Ishikawa (cell line): ENCODE measurements at regions not wholly inside any gene's neighbourhood (a gene's known extent, or its start where the extent isn't known, plus 50 kb on each side); places are given as distances from the start of the nearest gene placed in this dataset.

Experiments
- CEBPB ChIP-seq: IDR thresholded peaks from 2 replicates; pipeline ENCODE4 v1.6.1; 2012
- CREB1 ChIP-seq: IDR thresholded peaks from 2 replicates; pipeline ENCODE4 v1.6.1; 2012; ENCODE audit warnings: low read depth
- EGR1 ChIP-seq: IDR thresholded peaks from 2 replicates; pipeline ENCODE4 v1.6.1; 2012
- EP300 ChIP-seq: IDR thresholded peaks from 2 replicates; pipeline ENCODE4 v1.6.1; 2012; ENCODE audit warnings: borderline replicate concordance
- FOXM1 ChIP-seq: IDR thresholded peaks from 2 replicates; pipeline ENCODE4 v1.6.1; 2012; ENCODE audit warnings: low read depth, borderline replicate concordance
- MAX ChIP-seq: IDR thresholded peaks from 2 replicates; pipeline ENCODE4 v1.6.1; 2012
- NFIC ChIP-seq: IDR thresholded peaks from 2 replicates; pipeline ENCODE4 v1.6.1; 2012
- RAD21 ChIP-seq: IDR thresholded peaks from 2 replicates; pipeline ENCODE4 v1.6.1; 2012; ENCODE audit warnings: low read depth
- REST ChIP-seq: IDR thresholded peaks from 2 replicates; pipeline ENCODE4 v1.6.1; 2012; ENCODE audit warnings: low read depth, mild to moderate bottlenecking
- TAF1 ChIP-seq: IDR thresholded peaks from 2 replicates; pipeline ENCODE4 v1.6.1; 2012; ENCODE audit warnings: low read depth, mild to moderate bottlenecking
- TCF12 ChIP-seq: IDR thresholded peaks from 2 replicates; pipeline ENCODE4 v1.6.1; 2012; ENCODE audit warnings: low read depth
- TEAD4 ChIP-seq: IDR thresholded peaks from 2 replicates; pipeline ENCODE4 v1.6.1; 2012
- USF1 ChIP-seq: IDR thresholded peaks from 2 replicates; pipeline ENCODE4 v1.6.1; 2012
- YY1 ChIP-seq: IDR thresholded peaks from 2 replicates; pipeline ENCODE4 v1.6.1; 2012; ENCODE audit warnings: low read depth
- ZBTB7A ChIP-seq: IDR thresholded peaks from 2 replicates; pipeline ENCODE4 v1.6.1; 2012; ENCODE audit warnings: low read depth

GRCh38 chr13:99135591-99135990, 65.1 kb upstream of the UBAC2 start:
- TF ChIP-seq USF1, result no peak
- no peak for TF ChIP-seq ZBTB7A
- no peak for TF ChIP-seq FOXM1
- TF ChIP-seq EP300, result no peak
- TF ChIP-seq NFIC, result no peak
- no peak for TF ChIP-seq CEBPB
- TF ChIP-seq YY1, result no peak
- TF ChIP-seq EGR1, result no peak
- no peak for TF ChIP-seq RAD21
- TF ChIP-seq CREB1, result no peak
- no peak for TF ChIP-seq TEAD4
- no peak for TF ChIP-seq MAX
- TF ChIP-seq TCF12, result no peak
- no peak for TF ChIP-seq REST
- no peak for TF ChIP-seq TAF1

- TF ChIP-seq RAD21, result no peak
- TF ChIP-seq YY1, result no peak
- no peak for TF ChIP-seq TCF12
- no peak for TF ChIP-seq USF1
- TF ChIP-seq EP300, result no peak
- no peak for TF ChIP-seq TAF1
- no peak for TF ChIP-seq TEAD4
- no peak for TF ChIP-seq ZBTB7A
- TF ChIP-seq CEBPB, result no peak
- TF ChIP-seq FOXM1, result no peak
- TF ChIP-seq MAX, result no peak
- no peak for TF ChIP-seq NFIC
- TF ChIP-seq REST, result no peak
- TF ChIP-seq EGR1, result no peak
- no peak for TF ChIP-seq CREB1
Measured at GRCh38 chr13:99136427-99136954, 64.2 kb upstream of the UBAC2 start.

GRCh38 chr13:99140831-99141230, 59.8 kb upstream of the UBAC2 start:
- TF ChIP-seq RAD21 (no peak), CEBPB (no peak), CREB1 (no peak), YY1 (no peak), NFIC (no peak), USF1 (no peak), FOXM1 (no peak)

- TF ChIP-seq EGR1 (no peak), RAD21 (no peak), CREB1 (no peak), TAF1 (no peak), TCF12 (peak; percentile 58; the same call in 1 of the 2 replicates), EP300 (peak; percentile 62; the same call in 1 of the 2 replicates), FOXM1 (no peak), CEBPB (peak; percentile 44), ZBTB7A (no peak), TEAD4 (peak; percentile 86), YY1 (no peak), USF1 (no peak), MAX (no peak), REST (no peak), NFIC (peak; percentile 78)
Measured at GRCh38 chr13:99143904-99144303, 56.8 kb upstream of the UBAC2 start.
